HFF-Myc (cell line): ENCODE measurements at regions not wholly inside any gene's neighbourhood (a gene's known extent, or its start where the extent isn't known, plus 50 kb on each side); places are given as distances from the start of the nearest gene placed in this dataset.

ENCODE experiments used
- DNase-seq: peaks from one replicate; pipeline ENCODE4 v3.0.0-alpha.2; 2011; ENCODE audit warnings: low read depth; ENCODE audit errors: extremely low read depth
- H3K4me3 ChIP-seq: replicated peaks from 2 replicates; pipeline ENCODE4 v1.5.1; 2011; ENCODE audit warnings: low read depth, mild to moderate bottlenecking, control low read depth, low read length
- CTCF ChIP-seq: IDR thresholded peaks from 2 replicates; pipeline ENCODE4 v1.5.1; 2012; ENCODE audit warnings: mild to moderate bottlenecking, low read depth, low read length, control low read depth; ENCODE audit errors: missing control alignments

DNA sequence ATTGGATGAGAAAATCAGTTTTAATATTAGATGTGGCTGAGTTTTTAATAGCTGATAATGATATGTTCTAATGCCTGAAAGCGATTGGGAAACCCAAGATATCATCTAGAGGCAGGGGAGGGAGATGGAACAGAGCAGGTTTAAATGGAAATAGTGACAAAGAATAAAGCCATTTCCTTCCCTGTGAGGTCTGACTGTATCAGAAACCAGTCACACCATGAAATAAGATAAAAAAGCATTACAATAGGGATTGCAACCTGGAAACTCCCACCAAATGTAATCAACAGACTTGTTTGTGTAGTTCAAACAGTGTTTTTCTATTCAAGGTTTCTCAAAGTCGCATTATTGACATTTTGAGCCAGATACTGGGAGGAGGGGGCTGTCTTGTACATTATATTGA is 110.1 kb upstream of the SMIM23 start:
- no peak for TF ChIP-seq CTCF
- DNase-seq: no peak
- H3K4me3 ChIP-seq: no peak overlapping the region

DNA sequence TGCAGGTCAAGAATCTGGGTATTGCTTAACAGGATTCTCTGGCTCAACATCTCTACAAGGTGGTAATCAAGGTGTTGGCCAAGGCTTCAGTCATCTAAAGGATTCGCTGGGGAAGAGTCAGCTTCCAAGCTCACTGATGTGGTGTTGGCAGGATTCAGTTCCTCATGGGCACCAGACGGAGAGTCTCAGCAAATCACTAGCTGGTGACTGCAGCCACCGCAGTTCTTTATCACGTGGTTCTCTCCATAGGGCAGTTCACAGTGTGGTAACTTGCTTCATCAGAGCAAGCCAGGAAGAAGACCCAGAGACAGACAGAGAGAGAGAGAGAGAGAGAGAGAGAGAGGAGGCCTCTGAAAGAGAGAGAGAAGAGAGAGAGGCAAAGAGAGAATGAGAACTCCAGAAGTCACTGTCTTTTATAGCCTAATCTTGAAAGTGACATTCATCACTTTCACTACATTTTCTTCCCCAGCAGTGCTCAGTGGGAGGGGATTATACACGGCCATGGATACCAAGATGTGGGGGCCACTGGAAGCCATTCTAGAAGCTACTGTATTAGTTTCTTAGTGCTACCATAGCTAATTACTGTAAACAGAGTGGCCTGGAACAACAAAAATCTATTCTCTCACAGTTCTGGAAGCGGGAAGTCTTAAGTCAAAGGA is 109.2 kb upstream of the SMIM23 start:
- H3K4me3 ChIP-seq: no peak overlapping the region
- DNase-seq: no peak
- no peak for TF ChIP-seq CTCF

GRCh38 chr5:171678646-171679045 is 107.0 kb upstream of the SMIM23 start:
- no peak for TF ChIP-seq CTCF
- no peak for DNase-seq
- H3K4me3 ChIP-seq: no peak overlapping the region

DNA sequence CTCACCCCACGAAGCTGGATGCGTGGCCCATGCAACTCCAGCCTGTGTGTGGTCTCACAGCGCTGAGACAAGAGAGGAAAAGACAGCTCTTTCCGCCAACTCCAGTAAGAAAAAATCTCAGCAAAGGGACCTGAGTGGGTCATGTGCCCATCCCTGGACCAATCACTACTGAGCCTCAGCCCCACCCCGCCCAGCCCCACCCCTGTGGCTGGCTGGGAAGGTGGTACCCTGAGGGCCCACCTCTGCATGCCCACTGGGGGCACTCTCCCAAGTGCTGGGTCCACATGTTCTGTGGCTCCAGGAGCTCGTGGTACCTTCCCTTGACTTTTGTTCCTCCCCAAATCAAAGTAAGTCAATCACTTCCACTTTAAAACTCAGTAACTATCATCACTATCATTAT is 105.1 kb upstream of the SMIM23 start:
- no peak for DNase-seq
- no peak overlapping the region for H3K4me3 ChIP-seq
- TF ChIP-seq CTCF: no peak

DNA sequence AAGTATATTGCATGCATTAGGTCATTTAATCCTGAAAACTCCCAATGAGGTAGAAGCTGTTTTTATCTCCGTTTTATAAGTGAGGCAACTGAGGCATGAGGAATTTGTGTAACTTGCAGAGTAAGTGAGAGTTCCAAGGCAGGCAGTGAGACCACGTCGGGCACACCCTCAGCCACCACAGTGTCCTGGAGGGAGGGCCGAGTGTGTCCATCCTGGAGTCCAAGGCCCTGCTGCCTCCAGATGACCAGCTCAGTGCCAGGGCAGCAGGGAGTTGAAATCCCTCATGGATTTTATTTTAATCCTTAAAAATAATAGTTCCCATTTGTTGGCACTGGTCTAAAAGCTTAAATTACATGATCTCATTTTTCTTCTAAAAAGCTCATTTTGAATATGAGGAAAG is 104.6 kb upstream of the SMIM23 start:
- no peak for DNase-seq
- TF ChIP-seq CTCF: no peak
- no peak overlapping the region for H3K4me3 ChIP-seq

DNA sequence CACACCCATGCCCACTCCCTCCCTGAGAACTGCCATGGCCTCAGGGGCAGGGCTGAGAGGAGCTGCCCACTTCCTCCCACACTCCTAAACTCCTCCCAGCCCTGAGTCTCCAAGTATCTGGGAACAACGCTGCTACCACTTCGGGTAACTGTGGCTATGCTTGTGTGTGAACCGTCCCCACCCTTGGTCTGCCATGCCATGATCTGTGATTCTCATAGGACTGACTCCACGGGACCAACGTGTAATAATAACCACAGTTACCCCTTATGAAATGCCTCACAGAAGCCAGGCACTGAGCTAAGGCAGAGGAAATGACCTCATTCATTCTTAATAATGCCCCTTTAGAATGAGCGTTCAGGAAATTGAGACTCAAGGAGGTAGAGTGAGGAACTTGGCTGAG is 103.9 kb upstream of the SMIM23 start:
- TF ChIP-seq CTCF: no peak
- DNase-seq: no peak

DNA sequence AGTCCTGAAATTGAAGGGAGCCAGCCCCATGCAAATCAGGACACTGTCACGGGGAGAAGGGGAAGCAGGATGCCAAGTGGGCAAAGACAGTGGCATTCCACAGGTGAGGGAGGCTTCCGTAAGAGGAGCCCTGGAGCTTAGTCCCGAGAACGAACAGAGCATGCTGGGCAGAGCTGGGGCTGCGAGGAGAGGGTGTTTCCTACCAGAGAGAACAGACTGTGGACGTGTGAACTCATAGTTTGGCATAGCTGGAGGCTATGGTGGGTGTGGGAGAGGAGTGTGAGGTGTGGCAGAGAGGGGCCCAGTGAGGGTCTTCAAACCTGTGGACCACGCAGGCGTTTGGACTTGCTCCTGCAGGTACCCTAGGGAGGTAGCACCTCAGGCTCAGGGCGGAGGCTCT is 102.8 kb upstream of the SMIM23 start:
- H3K4me3 ChIP-seq: no peak overlapping the region
- TF ChIP-seq CTCF: no peak
- no peak for DNase-seq

More for the DNA sequence above, 103.9 kb upstream of the SMIM23 start:
- no peak overlapping the region for H3K4me3 ChIP-seq
